ENCODE measurements at regions not wholly inside any gene's neighbourhood (a gene's known extent, or its start where the extent isn't known, plus 50 kb on each side); places are given as distances from the start of the nearest gene placed in this dataset.

GRCh38 chr1:38608202-38608864 is 251.2 kb downstream of the RRAGC start:
- ChIA-PET CTCF (ENCODE audit: unreplicated experiment) (no interaction called here), POLR2A (no interaction called here)
- no peak overlapping the region for H3K27ac ChIP-seq (ENCODE audit: low read depth, low read length, poor library complexity, severe bottlenecking)
- H3K9me3 ChIP-seq (ENCODE audit: low read length), result no peaks in the 10 kb centered on the region
- TF ChIP-seq CTCF (conservative IDR thresholded peaks at IDR 0.05; ENCODE audit: low read length) (peak; percentile 71), EZH2phosphoT487 (IDR thresholded peaks at IDR 0.05; ENCODE audit: borderline replicate concordance, low read depth, low read length) (no peak)
- H2AFZ ChIP-seq (ENCODE audit: low read length), result no peak overlapping the region
- H3K9me2 ChIP-seq (ENCODE audit: insufficient read depth, low read length), result no peaks in the 10 kb centered on the region
- DNase-seq (ENCODE audit: low spot score), result peak; percentile 34
- intact Hi-C loops (cut with micrococcal nuclease; ENCODE audit: unreplicated experiment), result loop anchor here (5.0 kb wide), 1 partner anchor 229 kb away; no protein-coding TSS in a partner anchor
- no peaks in the 10 kb centered on the region for H4K20me1 ChIP-seq (ENCODE audit: insufficient read depth, low read length)
- no peaks in the 10 kb centered on the region for H3K4me1 ChIP-seq (ENCODE audit: insufficient read depth, low read length, poor library complexity, severe bottlenecking)
- no peaks in the 10 kb centered on the region for H3K36me3 ChIP-seq (ENCODE audit: insufficient read depth, low read length)
- H3K4me2 ChIP-seq (ENCODE audit: low read length), result no peak overlapping the region
- BruUV-seq (replicated peaks), result no TSS peak
- no peak overlapping the region for H3K4me3 ChIP-seq (ENCODE audit: low read depth, low read length, poor library complexity, severe bottlenecking)
- H3K79me2 ChIP-seq (ENCODE audit: insufficient read depth, low read depth, low read length), result no peaks in the 10 kb centered on the region

GRCh38 chr1:38607526-38607925 is 252.0 kb downstream of the RRAGC start:
- ChIA-PET CTCF (ENCODE audit: unreplicated experiment) (no interaction called here), POLR2A (no interaction called here)
- H3K36me3 ChIP-seq (ENCODE audit: insufficient read depth, low read length), result no peaks in the 10 kb centered on the region
- H3K4me1 ChIP-seq (ENCODE audit: insufficient read depth, low read length, poor library complexity, severe bottlenecking), result no peaks in the 10 kb centered on the region
- no peaks in the 10 kb centered on the region for H3K9me2 ChIP-seq (ENCODE audit: insufficient read depth, low read length)
- H3K4me3 ChIP-seq (ENCODE audit: low read depth, low read length, poor library complexity, severe bottlenecking), result no peak overlapping the region
- no peak overlapping the region for H3K4me2 ChIP-seq (ENCODE audit: low read length)
- BruUV-seq (replicated peaks), result no TSS peak
- TF ChIP-seq EZH2phosphoT487 (IDR thresholded peaks at IDR 0.05; ENCODE audit: borderline replicate concordance, low read depth, low read length), result no peak
- TF ChIP-seq CTCF (conservative IDR thresholded peaks at IDR 0.05; ENCODE audit: low read length), result no peak
- no peak overlapping the region for H3K27ac ChIP-seq (ENCODE audit: low read depth, low read length, poor library complexity, severe bottlenecking)
- no peak for DNase-seq (ENCODE audit: low spot score)
- H3K9me3 ChIP-seq (ENCODE audit: low read length), result no peaks in the 10 kb centered on the region
- no peak overlapping the region for H2AFZ ChIP-seq (ENCODE audit: low read length)
- H3K79me2 ChIP-seq (ENCODE audit: insufficient read depth, low read depth, low read length), result no peaks in the 10 kb centered on the region
- intact Hi-C loops (cut with micrococcal nuclease; ENCODE audit: unreplicated experiment), result loop anchor here (5.0 kb wide), 1 partner anchor 230 kb away; no protein-coding TSS in a partner anchor
- no peaks in the 10 kb centered on the region for H4K20me1 ChIP-seq (ENCODE audit: insufficient read depth, low read length)

GRCh38 chr1:38605063-38605462 is 254.5 kb downstream of the RRAGC start:
- no peak overlapping the region for H3K4me2 ChIP-seq (ENCODE audit: low read length)
- no peak for DNase-seq (ENCODE audit: low spot score)
- no peaks in the 10 kb centered on the region for H4K20me1 ChIP-seq (ENCODE audit: insufficient read depth, low read length)
- ChIA-PET CTCF (ENCODE audit: unreplicated experiment) (no interaction called here), POLR2A (no interaction called here)
- BruUV-seq (replicated peaks), result no TSS peak
- no peaks in the 10 kb centered on the region for H3K4me1 ChIP-seq (ENCODE audit: insufficient read depth, low read length, poor library complexity, severe bottlenecking)
- intact Hi-C loops (cut with micrococcal nuclease; ENCODE audit: unreplicated experiment), result loop anchor here (5.0 kb wide), 1 partner anchor 232 kb away; no protein-coding TSS in a partner anchor
- no peak overlapping the region for H3K4me3 ChIP-seq (ENCODE audit: low read depth, low read length, poor library complexity, severe bottlenecking)
- TF ChIP-seq EZH2phosphoT487 (IDR thresholded peaks at IDR 0.05; ENCODE audit: borderline replicate concordance, low read depth, low read length) (no peak), CTCF (conservative IDR thresholded peaks at IDR 0.05; ENCODE audit: low read length) (no peak)
- no peaks in the 10 kb centered on the region for H3K79me2 ChIP-seq (ENCODE audit: insufficient read depth, low read depth, low read length)
- H3K36me3 ChIP-seq (ENCODE audit: insufficient read depth, low read length), result no peaks in the 10 kb centered on the region
- no peaks in the 10 kb centered on the region for H3K9me3 ChIP-seq (ENCODE audit: low read length)
- H3K9me2 ChIP-seq (ENCODE audit: insufficient read depth, low read length), result no peaks in the 10 kb centered on the region
- H2AFZ ChIP-seq (ENCODE audit: low read length), result no peak overlapping the region
- no peak overlapping the region for H3K27ac ChIP-seq (ENCODE audit: low read depth, low read length, poor library complexity, severe bottlenecking)
